GM12878 (cell line): ENCODE measurements at regions not wholly inside any gene's neighbourhood (a gene's known extent, or its start where the extent isn't known, plus 50 kb on each side); places are given as distances from the start of the nearest gene placed in this dataset.

Experiments used
- ATAC-seq: fragments of 200-7000 bp; cut with Tn5 transposase; 3 replicates; pipeline ENCODE4 v1.9.1; 2020; ENCODE audit warnings: mild to moderate bottlenecking, moderate library complexity
- BruUV-seq: library from RNA; stranded (reverse); fragments of 400-500 nt; replicated peaks from 2 replicates; lab custom pipeline; 2021; lab: Mats Ljungman, UMichigan
- CTCF ChIA-PET: fragments of 300-600 bp; sonication (Branson Sonifier 250); formaldehyde crosslinking; extraction: SDS; loops from one replicate; lab custom pipeline; 2021; ENCODE audit warnings: inconsistent platforms; lab: Yijun Ruan, JAX
- POLR2A ChIA-PET: fragments of 350-600 bp; formaldehyde crosslinking; extraction: SDS; loops from one replicate; lab custom pipeline; 2021; ENCODE audit warnings: inconsistent platforms; lab: Charles Lee
- RAD21 ChIA-PET: fragments of 300-600 bp; sonication (Branson Sonifier 250); formaldehyde crosslinking; loops from one replicate; lab custom pipeline; 2023; ENCODE audit warnings: antibody characterized with exemption; ENCODE audit not compliant: unreplicated experiment; lab: Charles Lee
- SMC1A ChIA-PET: fragments of 300-600 bp; sonication (Branson Sonifier 250); formaldehyde crosslinking; loops from one replicate; lab custom pipeline; 2023; ENCODE audit not compliant: unreplicated experiment, uncharacterized antibody; lab: Charles Lee
- DNase-seq: peaks from one replicate; pipeline ENCODE4 v3.0.0-alpha.2; 2011; ENCODE audit warnings: low read depth, low spot score
- FAIRE-seq: peaks from 3 replicates; lab custom pipeline; 2011; peaks lifted over from hg19 to GRCh38; lab: Jason Lieb, UNC
- H2AFZ ChIP-seq: 2 replicates; pipeline ENCODE4 v1.6.0; 2011; ENCODE audit warnings: low read depth, low read length, control low read depth; ENCODE audit not compliant: control insufficient read depth
- H3K27ac ChIP-seq: 2 replicates; pipeline ENCODE4 v1.5.1; 2011; ENCODE audit warnings: control low read depth; ENCODE audit not compliant: control insufficient read depth, insufficient read depth
- H3K27me3 ChIP-seq, 2 experiments: replicated peaks in 1 of 2; 2 replicates each; pipeline versions ENCODE4 v1.6.0 to v1.6.1; 2011; ENCODE audit warnings: low read length in 1 of 2; ENCODE audit not compliant: control insufficient read depth in 2 of 2, insufficient read depth in 2 of 2
- H3K36me3 ChIP-seq, 2 experiments: 2 replicates each; pipeline ENCODE4 v1.5.1; 2011; ENCODE audit warnings: low read length in 1 of 2; ENCODE audit not compliant: control insufficient read depth in 2 of 2, insufficient read depth in 2 of 2
- H3K4me1 ChIP-seq: 2 replicates; pipeline ENCODE4 v1.6.1; 2011; ENCODE audit warnings: mild to moderate bottlenecking, low read length, moderate library complexity, mixed read lengths; ENCODE audit not compliant: control insufficient read depth, insufficient read depth
- H3K4me2 ChIP-seq: 2 replicates; pipeline ENCODE4 v1.6.0; 2011; ENCODE audit warnings: control low read depth; ENCODE audit not compliant: control insufficient read depth, insufficient read depth
- H3K4me3 ChIP-seq: fragments of 200-600 bp; sonication (generic); 2 replicates; pipeline ENCODE4 v1.5.1; 2016
- H3K79me2 ChIP-seq: 2 replicates; pipeline ENCODE4 v1.6.0; 2011; ENCODE audit warnings: low read length; ENCODE audit not compliant: control insufficient read depth, insufficient read depth
- H3K9ac ChIP-seq: 2 replicates; pipeline ENCODE4 v1.8.0; 2011; ENCODE audit warnings: low read length, control low read depth, mixed read lengths; ENCODE audit not compliant: control insufficient read depth, insufficient read depth
- H3K9me3 ChIP-seq: replicated peaks from 3 replicates; pipeline ENCODE4 v1.5.1; 2011; ENCODE audit warnings: mild to moderate bottlenecking, low read length; ENCODE audit not compliant: control insufficient read depth, insufficient read depth
- H4K20me1 ChIP-seq: 2 replicates; pipeline ENCODE4 v1.6.0; 2011; ENCODE audit not compliant: control insufficient read depth, insufficient read depth
- JUNB ChIP-seq: IDR thresholded peaks from 2 replicates; pipeline ENCODE4 v1.6.1; 2016; ENCODE audit warnings: antibody characterized with exemption, mild to moderate bottlenecking
- MXI1 ChIP-seq: fragments of 150-350 bp; IDR thresholded peaks from 2 replicates; pipeline ENCODE4 v1.6.1; 2011; ENCODE audit warnings: low read depth, mild to moderate bottlenecking, inconsistent platforms, low read length, improper control_type of control experiment
- NRF1 ChIP-seq: conservative IDR thresholded peaks from 2 replicates; pipeline ENCODE4 v1.6.1; 2011; ENCODE audit warnings: mild to moderate bottlenecking, low read depth, low read length, improper control_type of control experiment
- PAX8 ChIP-seq: fragments of 450-650 bp; IDR thresholded peaks from 2 replicates; pipeline ENCODE4 v1.6.1; 2017; ENCODE audit warnings: mild to moderate bottlenecking, moderate library complexity
- POU2F2 ChIP-seq: IDR thresholded peaks from 3 replicates; pipeline ENCODE4 v1.6.1; 2011; ENCODE audit warnings: low read depth, mild to moderate bottlenecking, low read length, borderline replicate concordance
- SIN3A ChIP-seq: IDR thresholded peaks from 2 replicates; pipeline ENCODE4 v1.6.1; 2012; ENCODE audit warnings: low read depth, low read length, improper control_type of control experiment
- WGBS: methylation state at CpG from one replicate; pipeline ENCODE4 v1.1.6; 2016; ENCODE audit warnings: low lambda C conversion rate; ENCODE audit not compliant: insufficient replicate concordance, insufficient coverage; ENCODE audit errors: missing lambda C conversion rate; 5-methylcytosine and 5-hydroxymethylcytosine counted together
- in situ Hi-C: fragments of 300-500 bp; cut with MboI; formaldehyde crosslinking; loops from 9 replicates; pipeline ENCODE4 v1.14.3; 2018; ENCODE audit warnings: mixed read lengths
- intact Hi-C: fragments of 100-400 bp; cut with micrococcal nuclease; formaldehyde crosslinking; loops from one replicate; pipeline ENCODE4 v1.14.2; 2022; ENCODE audit not compliant: unreplicated experiment
- TF ChIP-seq, protein P1 (sequence below): IDR thresholded peaks from 2 replicates; pipeline ENCODE4 v1.6.1; 2011; ENCODE audit warnings: low read depth, low read length, improper control_type of control experiment, borderline replicate concordance

DNA sequence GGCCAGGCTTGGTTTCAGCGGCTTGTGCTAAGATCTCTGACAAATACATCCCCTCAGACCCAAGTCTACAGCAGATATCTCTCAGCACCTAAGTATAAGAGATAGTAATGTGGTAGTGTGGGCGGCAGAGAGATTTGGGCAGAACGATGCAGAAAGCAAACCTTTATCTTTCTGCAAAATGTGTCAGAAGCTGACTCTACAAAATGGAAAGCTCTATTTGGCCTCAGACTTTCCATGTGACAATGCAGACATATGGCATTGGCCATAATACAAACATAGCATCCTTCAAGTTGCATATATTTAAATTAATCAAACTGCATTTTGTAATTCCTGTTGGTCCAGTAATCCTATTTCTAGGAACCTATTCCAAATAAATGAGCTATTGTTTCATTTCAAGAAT, 102.5 kb upstream of the RAI14 start:
- RAD21 ChIA-PET, result no interaction called here
- no peaks in the 10 kb centered on the region for H4K20me1 ChIP-seq
- no peak overlapping the region for H3K4me3 ChIP-seq
- no peak overlapping the region for H3K4me2 ChIP-seq
- ATAC-seq (no peak), DNase-seq (no peak), FAIRE-seq (no peak)
- H3K79me2 ChIP-seq, result no peaks in the 10 kb centered on the region
- no peak overlapping the region for H3K9ac ChIP-seq
- no peaks in the 10 kb centered on the region for H3K4me1 ChIP-seq
- TF ChIP-seq SIN3A (no peak), POU2F2 (no peak), JUNB (no peak), MXI1 (no peak), PAX8 (no peak), NRF1 (no peak)
- in situ Hi-C loops (no loop called here), intact Hi-C loops (no loop called here)
- 52% methylated on average over 3 of the region's 3 CpGs for WGBS
- POLR2A ChIA-PET, result no interaction called here
- CTCF ChIA-PET, result interaction anchor here (0.6 to 1.2 kb wide), 3 partner anchors 11 to 16 kb away, joined by 3 to 4 read pairs (median 3); no protein-coding TSS in a partner anchor
- no peak overlapping the region for H3K27ac ChIP-seq
- no peaks in the 10 kb centered on the region for H3K36me3 ChIP-seq
- no peaks in the 10 kb centered on the region for H3K27me3 ChIP-seq
- no peaks in the 10 kb centered on the region for H3K9me3 ChIP-seq
- no peak overlapping the region for H2AFZ ChIP-seq
- SMC1A ChIA-PET, result interaction anchor here (1.5 kb wide), 1 partner anchor 13 kb away, joined by 5 read pairs; no protein-coding TSS in a partner anchor
- no TSS peak for BruUV-seq

DNA sequence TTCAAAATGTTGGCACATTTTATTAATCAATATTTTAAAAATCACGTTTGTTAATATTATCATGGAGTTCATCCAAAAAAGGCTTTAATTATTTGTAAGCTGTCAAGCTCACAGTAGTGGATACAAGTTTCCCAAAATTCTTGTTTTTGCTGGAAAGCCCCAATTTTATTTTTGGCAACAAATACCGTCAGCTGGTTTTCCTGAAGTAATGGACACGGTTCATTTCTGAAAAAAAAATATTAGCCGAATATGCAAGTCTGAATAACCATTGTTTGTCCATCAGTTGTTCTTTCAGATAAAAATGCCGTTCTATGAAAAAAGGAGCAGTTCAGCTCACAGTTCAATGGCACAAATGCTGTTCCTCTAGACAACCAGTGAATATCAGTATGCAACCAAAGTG, 101.5 kb upstream of the RAI14 start:
- in situ Hi-C loops (no loop called here), intact Hi-C loops (no loop called here)
- CTCF ChIA-PET, result no interaction called here
- Histone ChIP-seq H3K4me3 (no peak overlapping the region), H3K4me2 (no peak overlapping the region), H3K79me2 (no peaks in the 10 kb centered on the region), H4K20me1 (no peaks in the 10 kb centered on the region), H3K9ac (no peak overlapping the region), H3K4me1 (no peaks in the 10 kb centered on the region), H3K36me3 (no peaks in the 10 kb centered on the region), H3K9me3 (no peaks in the 10 kb centered on the region), H3K27me3 (no peaks in the 10 kb centered on the region), H3K27ac (no peak overlapping the region), H2AFZ (no peak overlapping the region)
- RAD21 ChIA-PET, result no interaction called here
- WGBS, result 57% methylated on average over 5 of the region's 5 CpGs
- POLR2A ChIA-PET, result no interaction called here
- SMC1A ChIA-PET, result interaction anchor here (1.5 kb wide), 1 partner anchor 12 kb away, joined by 5 read pairs; no protein-coding TSS in a partner anchor
- FAIRE-seq (no peak), ATAC-seq (no peak), DNase-seq (no peak)
- TF ChIP-seq, protein P1, sequence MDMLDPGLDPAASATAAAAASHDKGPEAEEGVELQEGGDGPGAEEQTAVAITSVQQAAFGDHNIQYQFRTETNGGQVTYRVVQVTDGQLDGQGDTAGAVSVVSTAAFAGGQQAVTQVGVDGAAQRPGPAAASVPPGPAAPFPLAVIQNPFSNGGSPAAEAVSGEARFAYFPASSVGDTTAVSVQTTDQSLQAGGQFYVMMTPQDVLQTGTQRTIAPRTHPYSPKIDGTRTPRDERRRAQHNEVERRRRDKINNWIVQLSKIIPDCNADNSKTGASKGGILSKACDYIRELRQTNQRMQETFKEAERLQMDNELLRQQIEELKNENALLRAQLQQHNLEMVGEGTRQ, result no peak
- BruUV-seq, result no TSS peak
